HUES64 (cell line): ENCODE measurements at regions not wholly inside any gene's neighbourhood (a gene's known extent, or its start where the extent isn't known, plus 50 kb on each side); places are given as distances from the start of the nearest gene placed in this dataset.

Experiments
- H3K27ac ChIP-seq: 2 replicates; pipeline ENCODE4 v1.7.0; 2013; ENCODE audit warnings: low read depth, low read length, inconsistent platforms
- H3K27me3 ChIP-seq: 2 replicates; pipeline ENCODE4 v1.6.1; 2013; ENCODE audit warnings: mild to moderate bottlenecking, low read length; ENCODE audit not compliant: insufficient read depth
- H3K36me3 ChIP-seq: 2 replicates; pipeline ENCODE4 v1.6.1; 2013; ENCODE audit warnings: mild to moderate bottlenecking, low read length; ENCODE audit not compliant: insufficient read depth
- H3K4me1 ChIP-seq: 2 replicates; pipeline ENCODE4 v1.6.1; 2013; ENCODE audit warnings: mild to moderate bottlenecking, low read length, moderate library complexity; ENCODE audit not compliant: insufficient read depth
- H3K4me3 ChIP-seq: 2 replicates; pipeline ENCODE4 v1.5.1; 2013; ENCODE audit warnings: mild to moderate bottlenecking, low read length, moderate library complexity
- H3K9ac ChIP-seq: 2 replicates; pipeline ENCODE4 v1.6.1; 2013; ENCODE audit warnings: mild to moderate bottlenecking, low read depth, low read length
- H3K9me3 ChIP-seq: 2 replicates; pipeline ENCODE4 v1.6.1; 2013; ENCODE audit warnings: low read depth, low read length; ENCODE audit not compliant: insufficient read depth
- WGBS: fragments of 150-250, 120-280 bp; methylation state at CpG from one replicate; pipeline ENCODE4 v1.1.7; 2013; ENCODE audit warnings: missing lambda C conversion rate; 5-methylcytosine and 5-hydroxymethylcytosine counted together

GRCh38 chr12:129959889-129960288 is 56.1 kb upstream of the TMEM132D start:
- no peaks in the 10 kb centered on the region for H3K4me1 ChIP-seq
- no peak overlapping the region for H3K27ac ChIP-seq
- WGBS, result 81% methylated on average over 3 of the region's 3 CpGs
- no peaks in the 10 kb centered on the region for H3K9me3 ChIP-seq
- no peak overlapping the region for H3K9ac ChIP-seq
- H3K27me3 ChIP-seq, result no peaks in the 10 kb centered on the region
- no peak overlapping the region for H3K4me3 ChIP-seq
- H3K36me3 ChIP-seq, result no peaks in the 10 kb centered on the region

GRCh38 chr12:129961091-129961490 is 57.3 kb upstream of the TMEM132D start:
- no peak overlapping the region for H3K27ac ChIP-seq
- H3K4me3 ChIP-seq, result no peak overlapping the region
- H3K9me3 ChIP-seq, result no peaks in the 10 kb centered on the region; the same call in 1 of the 2 replicates
- peaks cover 5% of the 10 kb centered on the region; the same call in 1 of the 2 replicates for H3K4me1 ChIP-seq
- H3K27me3 ChIP-seq, result no peaks in the 10 kb centered on the region
- WGBS, result 86% methylated on average over 4 of the region's 4 CpGs
- no peak overlapping the region for H3K9ac ChIP-seq
- H3K36me3 ChIP-seq, result no peaks in the 10 kb centered on the region

DNA sequence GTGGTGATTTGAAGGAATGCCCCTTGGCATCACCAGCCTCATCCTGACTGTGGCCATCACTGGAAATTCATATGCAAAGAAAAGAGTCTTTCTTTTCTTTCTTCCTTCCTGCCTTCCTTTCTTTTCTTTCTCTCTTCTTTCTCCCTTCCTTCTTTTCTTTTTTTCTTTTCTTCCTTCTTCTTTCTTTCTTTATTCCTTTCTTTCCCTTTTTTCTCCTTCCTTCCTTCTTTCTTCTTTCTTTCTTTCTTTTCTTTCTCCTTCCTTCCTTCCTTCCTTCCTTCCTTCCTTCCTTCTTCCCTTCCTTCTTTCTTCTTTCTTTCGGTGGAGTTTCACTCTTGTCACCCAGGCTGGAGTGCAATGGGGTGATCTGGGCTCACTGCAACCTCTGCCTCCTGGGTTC is 58.0 kb upstream of the TMEM132D start:
- H3K4me3 ChIP-seq, result no peak overlapping the region
- H3K27ac ChIP-seq, result no peak overlapping the region
- H3K36me3 ChIP-seq, result no peaks in the 10 kb centered on the region
- no peak overlapping the region for H3K9ac ChIP-seq
- no peaks in the 10 kb centered on the region; the same call in 1 of the 2 replicates for H3K9me3 ChIP-seq
- 94% methylated on average over 1 of the region's 1 CpG for WGBS
- peaks cover 5% of the 10 kb centered on the region; the same call in 1 of the 2 replicates for H3K4me1 ChIP-seq
- no peaks in the 10 kb centered on the region for H3K27me3 ChIP-seq

DNA sequence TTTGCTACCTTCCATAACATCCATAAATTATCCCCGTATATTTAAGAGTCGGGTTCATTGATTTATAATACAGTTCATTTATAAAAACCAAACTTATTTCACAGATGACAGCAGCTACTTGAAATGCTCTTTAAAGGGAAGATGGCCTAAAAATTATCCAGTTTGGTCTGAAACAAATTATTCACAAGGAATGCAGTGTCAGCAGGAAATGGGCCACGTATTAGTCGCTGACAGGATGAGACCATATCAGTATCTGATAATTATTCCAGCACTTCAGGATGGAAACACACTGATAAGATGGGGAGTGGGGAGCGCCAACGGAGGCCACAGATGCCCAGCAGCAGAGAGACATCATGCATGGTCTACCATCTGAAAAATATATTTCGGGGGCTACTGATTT is 60.5 kb upstream of the TMEM132D start:
- no peaks in the 10 kb centered on the region; the same call in 1 of the 2 replicates for H3K9me3 ChIP-seq
- H3K27ac ChIP-seq, result no peak overlapping the region
- no peaks in the 10 kb centered on the region; the same call in 1 of the 2 replicates for H3K27me3 ChIP-seq
- H3K4me1 ChIP-seq, result peaks cover 10% of the 10 kb centered on the region; the same call in 1 of the 2 replicates
- H3K9ac ChIP-seq, result no peak overlapping the region
- no peak overlapping the region for H3K4me3 ChIP-seq
- WGBS, result 93% methylated on average over 7 of the region's 7 CpGs
- H3K36me3 ChIP-seq, result no peaks in the 10 kb centered on the region

- H3K4me3 ChIP-seq, result no peak overlapping the region
- H3K27ac ChIP-seq, result no peak overlapping the region
- H3K4me1 ChIP-seq, result peaks cover 10% of the 10 kb centered on the region; the same call in 1 of the 2 replicates
- H3K9me3 ChIP-seq, result no peaks in the 10 kb centered on the region; the same call in 1 of the 2 replicates
- WGBS, result 94% methylated on average over 5 of the region's 5 CpGs
- H3K9ac ChIP-seq, result no peak overlapping the region
- no peaks in the 10 kb centered on the region for H3K36me3 ChIP-seq
- no peaks in the 10 kb centered on the region; the same call in 1 of the 2 replicates for H3K27me3 ChIP-seq
Measured at GRCh38 chr12:129964826-129965457, 61.1 kb upstream of the TMEM132D start.

GRCh38 chr12:129966146-129966995 is 62.5 kb upstream of the TMEM132D start:
- H3K9me3 ChIP-seq, result no peaks in the 10 kb centered on the region; the same call in 1 of the 2 replicates
- H3K27me3 ChIP-seq, result no peaks in the 10 kb centered on the region; the same call in 1 of the 2 replicates
- H3K4me3 ChIP-seq, result no peak overlapping the region
- H3K27ac ChIP-seq, result no peak overlapping the region
- WGBS, result 25% methylated on average over 10 of the region's 10 CpGs
- no peaks in the 10 kb centered on the region for H3K36me3 ChIP-seq
- H3K9ac ChIP-seq, result no peak overlapping the region
- H3K4me1 ChIP-seq, result peaks cover 10% of the 10 kb centered on the region; the same call in 1 of the 2 replicates

DNA sequence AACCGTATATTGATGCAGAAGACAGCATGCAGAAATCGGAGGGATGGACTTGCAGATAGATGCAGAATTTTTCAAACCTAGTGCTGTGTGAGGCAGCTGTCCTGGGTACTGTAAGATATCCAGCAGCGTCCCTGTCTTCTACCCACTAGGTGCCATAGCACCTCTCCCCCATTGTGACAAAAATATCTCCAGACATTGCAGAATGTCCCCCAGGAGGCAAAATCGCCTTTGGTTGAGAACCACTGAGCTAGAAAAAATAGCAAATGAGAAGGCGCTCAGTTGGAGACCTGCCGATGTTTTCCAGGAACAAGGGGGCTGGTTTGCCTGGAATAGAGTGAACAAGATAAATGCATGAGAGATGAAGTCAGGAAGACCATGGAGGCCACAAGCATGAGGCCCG is 67.9 kb upstream of the TMEM132D start:
- H3K4me3 ChIP-seq, result no peak overlapping the region
- WGBS, result 91% methylated on average over 7 of the region's 7 CpGs
- H3K9me3 ChIP-seq, result no peaks in the 10 kb centered on the region
- no peaks in the 10 kb centered on the region; the same call in 1 of the 2 replicates for H3K27me3 ChIP-seq
- H3K9ac ChIP-seq, result no peak overlapping the region
- H3K27ac ChIP-seq, result no peak overlapping the region
- peaks cover 5% of the 10 kb centered on the region; the same call in 1 of the 2 replicates for H3K4me1 ChIP-seq
- no peaks in the 10 kb centered on the region for H3K36me3 ChIP-seq

- Histone ChIP-seq H3K4me1 (no peaks in the 10 kb centered on the region), H3K36me3 (no peaks in the 10 kb centered on the region), H3K9me3 (no peaks in the 10 kb centered on the region), H3K9ac (no peak overlapping the region), H3K4me3 (no peak overlapping the region), H3K27me3 (no peaks in the 10 kb centered on the region), H3K27ac (no peak overlapping the region)
- WGBS, result 87% methylated on average over 4 of the region's 6 CpGs
Measured at GRCh38 chr12:129973236-129973961, 69.6 kb upstream of the TMEM132D start.

DNA sequence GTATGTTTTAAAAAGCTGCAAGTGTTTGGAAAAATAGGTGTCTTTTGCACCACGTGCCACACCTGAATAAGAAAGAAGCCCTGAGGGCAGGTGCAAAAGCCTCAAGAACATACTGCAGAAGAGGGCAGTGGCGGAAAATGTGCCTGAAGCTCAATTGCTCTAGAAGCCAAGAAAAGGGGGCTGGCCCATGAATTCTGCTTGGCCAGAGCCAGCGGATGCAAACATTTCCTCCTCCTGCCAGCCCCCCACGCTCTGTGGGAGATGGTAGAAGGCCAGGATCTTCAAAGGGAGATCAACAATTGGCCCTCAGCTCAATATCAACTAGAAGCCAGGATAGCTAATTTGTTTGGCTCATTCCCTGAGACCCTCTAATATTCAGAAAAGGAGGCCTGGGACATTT is 80.3 kb upstream of the TMEM132D start:
- WGBS, result 28% methylated on average over 4 of the region's 4 CpGs
- H3K4me3 ChIP-seq, result no peak overlapping the region

GRCh38 chr12:129987841-129988240 is 84.0 kb upstream of the TMEM132D start:
- no peak overlapping the region for H3K27ac ChIP-seq
- peaks cover 15% of the 10 kb centered on the region for H3K4me1 ChIP-seq
- H3K36me3 ChIP-seq, result no peaks in the 10 kb centered on the region
- WGBS, result 91% methylated on average over 4 of the region's 5 CpGs
- H3K4me3 ChIP-seq, result no peak overlapping the region
- H3K9ac ChIP-seq, result no peak overlapping the region
- H3K9me3 ChIP-seq, result peaks cover 4% of the 10 kb centered on the region; the same call in 1 of the 2 replicates
- no peaks in the 10 kb centered on the region for H3K27me3 ChIP-seq

More for the DNA sequence above, 80.3 kb upstream of the TMEM132D start:
- Histone ChIP-seq H3K4me1 (peaks cover 15% of the 10 kb centered on the region), H3K9me3 (no peaks in the 10 kb centered on the region; the same call in 1 of the 2 replicates), H3K27me3 (no peaks in the 10 kb centered on the region), H3K9ac (no peak overlapping the region), H3K36me3 (no peaks in the 10 kb centered on the region), H3K27ac (no peak overlapping the region)
